K562 (cell line): ENCODE measurements at regions not wholly inside any gene's neighbourhood (a gene's known extent, or its start where the extent isn't known, plus 50 kb on each side); places are given as distances from the start of the nearest gene placed in this dataset.

Source experiments
- ARID2 ChIP-seq: fragments of 450-650 bp; IDR thresholded peaks from 2 replicates; pipeline ENCODE4 v1.6.1; 2017; ENCODE audit warnings: antibody characterized with exemption, mild to moderate bottlenecking
- CHAMP1 ChIP-seq: fragments of 450-650 bp; IDR thresholded peaks from 2 replicates; pipeline ENCODE4 v1.6.1; 2016; ENCODE audit warnings: mild to moderate bottlenecking
- MAFK ChIP-seq: IDR thresholded peaks from 2 replicates; pipeline ENCODE4 v1.6.1; 2011; ENCODE audit warnings: low read length, improper control_type of control experiment
- NEUROD1 ChIP-seq: fragments of 150-350 bp; IDR thresholded peaks from 2 replicates; pipeline ENCODE4 v1.6.1; 2014; ENCODE audit warnings: borderline replicate concordance, low read length, low read depth; ENCODE audit not compliant: partially characterized antibody
- NR1H2 ChIP-seq: sonication (generic); formaldehyde crosslinking; IDR thresholded peaks from 2 replicates; pipeline ENCODE4 v1.4.0; 2020; ENCODE audit warnings: mild to moderate bottlenecking, missing genetic modification reagents
- POLR3A ChIP-seq: IDR thresholded peaks from 2 replicates; pipeline ENCODE4 v1.6.1; 2011; ENCODE audit warnings: borderline replicate concordance, mild to moderate bottlenecking, moderate library complexity; ENCODE audit not compliant: insufficient read length, insufficient read depth; ENCODE audit errors: extremely low read depth
- SMARCC2 ChIP-seq: fragments of 450-650 bp; IDR thresholded peaks from 2 replicates; pipeline ENCODE4 v1.6.1; 2017; ENCODE audit warnings: antibody characterized with exemption, moderate library complexity, mild to moderate bottlenecking, low read depth
- TF ChIP-seq, protein P1 (sequence below), 2 experiments: fragments of 250-450 bp in 1 of 2; fragments of 450-650 bp in 1 of 2; sonication (Bioruptor Pico) in 1 of 2; IDR thresholded peaks; 2 replicates each; pipeline versions ENCODE4 v1.6.1 to v1.8.0; 2016 to 2021; ENCODE audit warnings: mild to moderate bottlenecking in 2 of 2, moderate library complexity in 2 of 2, missing compliant biosample characterization in 1 of 2, missing genetic modification characterization in 1 of 2
- TF ChIP-seq, protein P2 (sequence below): fragments of 250-450 bp; sonication (Bioruptor Pico); IDR thresholded peaks from 2 replicates; pipeline ENCODE4 v1.9.0; 2021; ENCODE audit warnings: mild to moderate bottlenecking

GRCh38 chr7:148940702-148941597 is 56.9 kb upstream of the EZH2 start (continued):
- TF ChIP-seq, protein P1, sequence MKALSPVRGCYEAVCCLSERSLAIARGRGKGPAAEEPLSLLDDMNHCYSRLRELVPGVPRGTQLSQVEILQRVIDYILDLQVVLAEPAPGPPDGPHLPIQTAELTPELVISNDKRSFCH (CRISPR knock-in tag; IDR thresholded peaks at IDR 0.05) = no peak
- TF ChIP-seq, protein P1 (tag; IDR thresholded peaks at IDR 0.05) = peak; percentile 92
- TF ChIP-seq NR1H2 (CRISPR knock-in tag) (peak; percentile 96; the same call in 1 of the 2 replicates), ARID2 (no peak), MAFK (peak; percentile 3; the same call in 1 of the 2 replicates), CHAMP1 (peak; percentile 57), POLR3A (peak; percentile 96), SMARCC2 (peak; percentile 50; the same call in 1 of the 2 replicates), NEUROD1 (peak; percentile 75)
- TF ChIP-seq, protein P2, sequence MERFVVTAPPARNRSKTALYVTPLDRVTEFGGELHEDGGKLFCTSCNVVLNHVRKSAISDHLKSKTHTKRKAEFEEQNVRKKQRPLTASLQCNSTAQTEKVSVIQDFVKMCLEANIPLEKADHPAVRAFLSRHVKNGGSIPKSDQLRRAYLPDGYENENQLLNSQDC (CRISPR knock-in tag) = 0 out of 2 replicates have a peak, but pooled peaks have one; percentile 69
